HG03103 (cell line): ENCODE measurements at regions not wholly inside any gene's neighbourhood (a gene's known extent, or its start where the extent isn't known, plus 50 kb on each side); places are given as distances from the start of the nearest gene placed in this dataset.
"Not testable (repeated sequence)": the region's sequence is repeated elsewhere in the genome, so short reads cannot be mapped to it uniquely, and the experiment has no call there.

Experiments
- ATAC-seq: cut with Tn5 transposase; IDR thresholded peaks from one replicate; pipeline ENCODE4 v1.9.1; 2021; ENCODE audit warnings: low read depth; ENCODE audit not compliant: unreplicated experiment

- ATAC-seq: no peak
Observed at GRCh38 chr1:41994195-41994894, 75.6 kb upstream of the HIVEP3 start.

GRCh38 chr1:41983451-41983850, 64.7 kb upstream of the HIVEP3 start:
- ATAC-seq: no peak

- ATAC-seq: no peak
Observed at GRCh38 chr1:41981796-41982195, 63.1 kb upstream of the HIVEP3 start.

GRCh38 chr1:41980827-41981653, 62.3 kb upstream of the HIVEP3 start:
- ATAC-seq: no peak

GRCh38 chr1:41978986-41979385, 60.3 kb upstream of the HIVEP3 start:
- ATAC-seq: no peak

GRCh38 chr1:41977326-41977725, 58.6 kb upstream of the HIVEP3 start:
- ATAC-seq: no peak

- ATAC-seq: no peak
Observed at GRCh38 chr1:41976671-41977070, 57.9 kb upstream of the HIVEP3 start.

- no peak for ATAC-seq
Observed at GRCh38 chr1:41975850-41976569, 57.3 kb upstream of the HIVEP3 start.

- no peak for ATAC-seq
Observed at GRCh38 chr1:41975121-41975520, 56.4 kb upstream of the HIVEP3 start.

GRCh38 chr1:41968557-41968956, 49.8 kb upstream of the HIVEP3 start:
- not testable (repeated sequence) for ATAC-seq
